H1 (cell line): ENCODE measurements at regions not wholly inside any gene's neighbourhood (a gene's known extent, or its start where the extent isn't known, plus 50 kb on each side); places are given as distances from the start of the nearest gene placed in this dataset.

ENCODE experiments used
- CTCF ChIA-PET: fragments of 300-600 bp; sonication (Branson Sonifier 250); formaldehyde crosslinking; loops from one replicate; lab custom pipeline; 2021; ENCODE audit not compliant: partially characterized antibody; lab: Charles Lee
- POLR2A ChIA-PET: fragments of 300-600 bp; sonication (Branson Sonifier 250); formaldehyde crosslinking; loops from one replicate; lab custom pipeline; 2021; ENCODE audit warnings: inconsistent platforms; ENCODE audit not compliant: partially characterized antibody; lab: Charles Lee
- DNase-seq, 2 experiments: peaks; one replicate each; pipeline versions ENCODE4 v3.0.0 to v3.0.0-alpha.2; 2010 to 2022; ENCODE audit warnings: low spot score in 2 of 2, low read depth in 1 of 2, mixed read lengths in 1 of 2
- FAIRE-seq: peaks from 2 replicates; lab custom pipeline; 2011; peaks lifted over from hg19 to GRCh38; lab: Jason Lieb, UNC
- H2AFZ ChIP-seq: 2 replicates; pipeline ENCODE4 v1.8.1; 2012; ENCODE audit warnings: low read length, inconsistent platforms
- H2AK5ac ChIP-seq: 2 replicates; pipeline ENCODE4 v1.6.1; 2013; ENCODE audit warnings: low read depth, low read length
- H2BK120ac ChIP-seq: replicated peaks from 2 replicates; pipeline ENCODE3; 2013; ENCODE audit warnings: low read depth, low read length, inconsistent platforms
- H2BK12ac ChIP-seq: 2 replicates; pipeline ENCODE4 v1.6.1; 2013; ENCODE audit warnings: low read depth, low read length
- H2BK15ac ChIP-seq: 2 replicates; pipeline ENCODE4 v1.6.1; 2013; ENCODE audit warnings: low read length
- H2BK20ac ChIP-seq: 2 replicates; pipeline ENCODE4 v1.6.1; 2013; ENCODE audit warnings: low read length
- H2BK5ac ChIP-seq: 2 replicates; pipeline ENCODE4 v1.6.1; 2013; ENCODE audit warnings: low read depth, low read length
- H3K14ac ChIP-seq: 2 replicates; pipeline ENCODE4 v1.6.1; 2013; ENCODE audit warnings: inconsistent platforms; ENCODE audit not compliant: insufficient read length
- H3K18ac ChIP-seq: 2 replicates; pipeline ENCODE4 v1.6.1; 2013; ENCODE audit warnings: low read length; ENCODE audit errors: extremely low read depth
- H3K23ac ChIP-seq: 2 replicates; pipeline ENCODE4 v1.6.1; 2013; ENCODE audit warnings: inconsistent platforms; ENCODE audit not compliant: insufficient read length
- H3K23me2 ChIP-seq: 2 replicates; pipeline ENCODE4 v1.6.1; 2013; ENCODE audit warnings: low read depth, low read length
- H3K27ac ChIP-seq: 2 replicates; pipeline ENCODE4 v1.6.1; 2011; ENCODE audit warnings: low read depth, low read length, inconsistent platforms
- H3K27me3 ChIP-seq, 4 experiments: replicated peaks in 1 of 4; 1 replicate in 1 of 4; 2 replicates in 3 of 4; pipeline versions ENCODE4 v1.6.1 to v1.8.1; 2011 to 2013; ENCODE audit warnings: low read length in 3 of 4, mild to moderate bottlenecking in 3 of 4, inconsistent platforms in 2 of 4, mixed read lengths in 2 of 4, moderate library complexity in 1 of 4; ENCODE audit not compliant: control insufficient read depth in 3 of 4, insufficient read depth in 3 of 4; ENCODE audit errors: extremely low read depth in 1 of 4
- H3K36me3 ChIP-seq, 4 experiments: 2 replicates each; pipeline versions ENCODE4 v1.6.1 to v1.8.1; 2011 to 2013; ENCODE audit warnings: mild to moderate bottlenecking in 4 of 4, low read length in 3 of 4, moderate library complexity in 2 of 4, control low read depth in 1 of 4, inconsistent platforms in 1 of 4; ENCODE audit not compliant: insufficient read depth in 4 of 4, control insufficient read depth in 2 of 4
- H3K4ac ChIP-seq: replicated peaks from 2 replicates; pipeline ENCODE3; 2013; ENCODE audit warnings: low read length, low read depth, mixed read lengths, inconsistent platforms; ENCODE audit not compliant: insufficient read length
- H3K4me1 ChIP-seq, 4 experiments: replicated peaks in 1 of 4; 1 replicate in 1 of 4; 2 replicates in 3 of 4; pipeline versions ENCODE4 v1.6.1 to v1.8.1; 2011 to 2013; ENCODE audit warnings: low read length in 3 of 4, inconsistent platforms in 2 of 4, mixed read lengths in 1 of 4; ENCODE audit not compliant: insufficient read depth in 4 of 4, control insufficient read depth in 3 of 4
- H3K4me2 ChIP-seq, 2 experiments: 2 replicates each; pipeline versions ENCODE4 v1.6.1 to v1.8.1; 2011 to 2013; ENCODE audit warnings: low read depth in 2 of 2, low read length in 2 of 2, control low read depth in 1 of 2, inconsistent platforms in 1 of 2, mild to moderate bottlenecking in 1 of 2; ENCODE audit not compliant: insufficient read depth in 1 of 2
- H3K4me3 ChIP-seq, 4 experiments: fragments of 200-600, 300-600 bp in 1 of 4; sonication (generic), shearing (Covaris generic), sonication (Bioruptor Twin) in 1 of 4; 2 replicates each; pipeline versions ENCODE4 v1.5.1 to v1.8.1; 2011 to 2016; ENCODE audit warnings: low read length in 4 of 4, low read depth in 3 of 4, control low read depth in 2 of 4, inconsistent platforms in 2 of 4, mild to moderate bottlenecking in 2 of 4, mixed read lengths in 1 of 4, moderate library complexity in 1 of 4; ENCODE audit not compliant: insufficient read depth in 2 of 4; ENCODE audit errors: extremely low read depth in 1 of 4
- H3K56ac ChIP-seq: replicated peaks from 2 replicates; pipeline ENCODE3; 2013; ENCODE audit warnings: low read depth, mild to moderate bottlenecking, mixed read lengths, low read length, inconsistent platforms; ENCODE audit not compliant: insufficient read length
- H3K79me1 ChIP-seq: 2 replicates; pipeline ENCODE4 v1.6.1; 2013; ENCODE audit warnings: low read depth, low read length, control low read depth
- H3K79me2 ChIP-seq, 2 experiments: 2 replicates each; pipeline versions ENCODE4 v1.6.1 to v1.8.1; 2012 to 2013; ENCODE audit warnings: low read length in 2 of 2, mild to moderate bottlenecking in 2 of 2, inconsistent platforms in 1 of 2; ENCODE audit not compliant: insufficient read depth in 2 of 2, control insufficient read depth in 1 of 2
- H3K9ac ChIP-seq, 4 experiments: replicated peaks in 1 of 4; 1 replicate in 1 of 4; 2 replicates in 3 of 4; pipeline versions ENCODE4 v1.6.1 to v1.8.1; 2011 to 2013; ENCODE audit warnings: low read depth in 3 of 4, low read length in 3 of 4, control low read depth in 2 of 4, mild to moderate bottlenecking in 2 of 4, moderate library complexity in 2 of 4, inconsistent platforms in 1 of 4; ENCODE audit errors: extremely low read depth in 1 of 4
- H3K9me3 ChIP-seq, 2 experiments: 2 replicates each; pipeline versions ENCODE4 v1.6.1 to v1.8.1; 2012 to 2013; ENCODE audit warnings: mild to moderate bottlenecking in 2 of 2, moderate library complexity in 2 of 2, control low read depth in 1 of 2, inconsistent platforms in 1 of 2, low read depth in 1 of 2, low read length in 1 of 2, mixed read lengths in 1 of 2; ENCODE audit not compliant: insufficient read depth in 2 of 2
- H4K20me1 ChIP-seq, 2 experiments: replicated peaks in 1 of 2; 2 replicates each; pipeline versions ENCODE3 to v1.8.1; 2011 to 2013; ENCODE audit warnings: inconsistent platforms in 2 of 2, low read length in 2 of 2, mild to moderate bottlenecking in 1 of 2; ENCODE audit not compliant: insufficient read depth in 2 of 2, control insufficient read depth in 1 of 2
- H4K5ac ChIP-seq: 2 replicates; pipeline ENCODE4 v1.6.1; 2013; ENCODE audit warnings: low read length, low read depth, mixed read lengths, inconsistent platforms; ENCODE audit not compliant: insufficient read length
- H4K8ac ChIP-seq: 2 replicates; pipeline ENCODE4 v1.8.0; 2013; ENCODE audit warnings: mild to moderate bottlenecking, moderate library complexity, low read length, inconsistent platforms; ENCODE audit not compliant: insufficient read depth; ENCODE audit errors: extremely low read depth
- H4K91ac ChIP-seq: replicated peaks from 2 replicates; pipeline ENCODE3; 2013; ENCODE audit warnings: low read length, mixed read lengths, inconsistent platforms; ENCODE audit not compliant: insufficient read length
- ATF2 ChIP-seq: IDR thresholded peaks from 2 replicates; pipeline ENCODE4 v1.6.1; 2012; ENCODE audit warnings: low read length, inconsistent platforms
- BRCA1 ChIP-seq: IDR thresholded peaks from 2 replicates; pipeline ENCODE4 v1.6.1; 2012; ENCODE audit warnings: low read depth, low read length, improper control_type of control experiment
- CTBP2 ChIP-seq: IDR thresholded peaks from 2 replicates; pipeline ENCODE4 v1.7.0; 2011; ENCODE audit warnings: borderline replicate concordance, mild to moderate bottlenecking, moderate library complexity, mixed read lengths, low read length; ENCODE audit not compliant: insufficient read depth, insufficient read length
- GTF2F1 ChIP-seq: IDR thresholded peaks from 2 replicates; pipeline ENCODE4 v1.6.1; 2012; ENCODE audit warnings: low read depth, low read length, improper control_type of control experiment, borderline replicate concordance
- KDM1A ChIP-seq: fragments of 200-600, 300-600 bp; sonication (generic); IDR thresholded peaks from 2 replicates; pipeline ENCODE4 v1.7.1; 2016; ENCODE audit warnings: mild to moderate bottlenecking, low read length, borderline replicate concordance
- NANOG ChIP-seq: IDR thresholded peaks from 2 replicates; pipeline ENCODE4 v1.6.1; 2011; ENCODE audit warnings: low read length, low read depth, mild to moderate bottlenecking, inconsistent platforms; ENCODE audit not compliant: insufficient read depth, poor library complexity, severe bottlenecking
- RBBP5 ChIP-seq: IDR thresholded peaks from 2 replicates; pipeline ENCODE4 v1.7.1; 2012; ENCODE audit warnings: low read depth, mild to moderate bottlenecking, inconsistent platforms, low read length, moderate library complexity, borderline replicate concordance
- SIRT6 ChIP-seq: IDR thresholded peaks from one replicate; pipeline ENCODE4 v1.7.1; 2012; ENCODE audit warnings: low read length, inconsistent platforms
- SP1 ChIP-seq: IDR thresholded peaks from 2 replicates; pipeline ENCODE4 v1.6.1; 2011; ENCODE audit warnings: low read depth, low read length
- TBP ChIP-seq: IDR thresholded peaks from 2 replicates; pipeline ENCODE4 v1.6.1; 2011; ENCODE audit warnings: low read depth, low read length, improper control_type of control experiment
- WGBS, 2 experiments: shearing (Covaris generic) in 1 of 2; methylation state at CpG; one replicate each; pipeline versions ENCODE4 v1.1.6 to v1.1.7; 2013 to 2015; ENCODE audit warnings: low lambda C conversion rate in 2 of 2, mixed read lengths in 2 of 2, inconsistent platforms in 1 of 2, low coverage in 1 of 2, missing lambda C conversion rate in 1 of 2; ENCODE audit not compliant: insufficient replicate concordance in 2 of 2, insufficient coverage in 1 of 2, insufficient read length in 1 of 2; ENCODE audit errors: extremely low coverage in 1 of 2, missing lambda C conversion rate in 1 of 2; 5-methylcytosine and 5-hydroxymethylcytosine counted together

- FAIRE-seq, result no peak
- Histone ChIP-seq H3K4me2 (no peak overlapping the region), H4K20me1 (no peaks in the 10 kb centered on the region), H4K8ac (no peak overlapping the region), H3K14ac (no peak overlapping the region), H4K91ac (no peak overlapping the region), H3K4me1 (no peaks in the 10 kb centered on the region), H3K9me3 (no peaks in the 10 kb centered on the region), H3K56ac (no peak overlapping the region), H2BK20ac (no peak overlapping the region), H2BK5ac (no peak overlapping the region), H2AK5ac (no peak overlapping the region), H3K27me3 (no peaks in the 10 kb centered on the region), H3K36me3 (no peaks in the 10 kb centered on the region), H2BK15ac (no peak overlapping the region), H3K9ac (no peak overlapping the region), H2AFZ (no peak overlapping the region), H3K4ac (no peak overlapping the region), H3K18ac (no peak overlapping the region), H3K27ac (no peak overlapping the region), H3K4me3 (no peak overlapping the region), H3K79me1 (no peaks in the 10 kb centered on the region), H3K79me2 (no peaks in the 10 kb centered on the region), H3K23ac (no peak overlapping the region), H2BK12ac (no peak overlapping the region), H4K5ac (no peak overlapping the region), H3K23me2 (no peaks in the 10 kb centered on the region), H2BK120ac (no peak overlapping the region)
- ChIA-PET CTCF (no interaction called here), POLR2A (no interaction called here)
- WGBS, 2 experiments, result 92% methylated on average over 1 of the region's 1 CpG; no CpG with 5 or more reads in 1 of the 2 experiments
- TF ChIP-seq KDM1A (no peak), BRCA1 (no peak), ATF2 (no peak), NANOG (no peak), SIRT6 (no peak), TBP (no peak), RBBP5 (no peak), SP1 (no peak), GTF2F1 (no peak), CTBP2 (no peak)
- no peak for DNase-seq
Observed at GRCh38 chr12:90368081-90368480, 586.9 kb downstream of the CCER1 start.
